ENCODE measurements at regions not wholly inside any gene's neighbourhood (a gene's known extent, or its start where the extent isn't known, plus 50 kb on each side); places are given as distances from the start of the nearest gene placed in this dataset.

DNA sequence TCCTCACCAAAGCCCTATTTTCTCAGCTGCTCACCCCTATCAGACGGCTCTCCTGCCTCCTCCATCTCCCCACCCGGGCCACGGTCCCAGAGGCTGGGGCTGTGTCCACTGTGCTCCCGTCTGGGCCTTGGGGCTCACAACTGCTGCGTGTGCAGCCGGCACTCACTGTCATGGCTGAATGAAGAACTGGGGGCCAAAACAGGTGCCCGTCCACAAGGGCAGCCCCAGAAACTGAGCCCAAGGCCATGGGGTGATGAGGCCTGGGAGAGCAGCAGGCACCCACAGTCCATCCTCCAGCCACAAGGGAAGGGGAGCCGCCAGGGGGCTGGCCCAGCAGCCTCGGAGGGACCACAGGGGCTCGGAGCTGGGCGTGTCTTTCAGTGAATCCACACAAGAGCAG is 159.5 kb downstream of the DLL1 start:
- no peak for DNase-seq

- no peak for DNase-seq
Observed at GRCh38 chr6:170130771-170131241, 160.1 kb downstream of the DLL1 start.

GRCh38 chr6:170130201-170130621 is 160.7 kb downstream of the DLL1 start:
- DNase-seq, result no peak

- no peak for DNase-seq
Observed at GRCh38 chr6:170129691-170130171, 161.1 kb downstream of the DLL1 start.

DNA sequence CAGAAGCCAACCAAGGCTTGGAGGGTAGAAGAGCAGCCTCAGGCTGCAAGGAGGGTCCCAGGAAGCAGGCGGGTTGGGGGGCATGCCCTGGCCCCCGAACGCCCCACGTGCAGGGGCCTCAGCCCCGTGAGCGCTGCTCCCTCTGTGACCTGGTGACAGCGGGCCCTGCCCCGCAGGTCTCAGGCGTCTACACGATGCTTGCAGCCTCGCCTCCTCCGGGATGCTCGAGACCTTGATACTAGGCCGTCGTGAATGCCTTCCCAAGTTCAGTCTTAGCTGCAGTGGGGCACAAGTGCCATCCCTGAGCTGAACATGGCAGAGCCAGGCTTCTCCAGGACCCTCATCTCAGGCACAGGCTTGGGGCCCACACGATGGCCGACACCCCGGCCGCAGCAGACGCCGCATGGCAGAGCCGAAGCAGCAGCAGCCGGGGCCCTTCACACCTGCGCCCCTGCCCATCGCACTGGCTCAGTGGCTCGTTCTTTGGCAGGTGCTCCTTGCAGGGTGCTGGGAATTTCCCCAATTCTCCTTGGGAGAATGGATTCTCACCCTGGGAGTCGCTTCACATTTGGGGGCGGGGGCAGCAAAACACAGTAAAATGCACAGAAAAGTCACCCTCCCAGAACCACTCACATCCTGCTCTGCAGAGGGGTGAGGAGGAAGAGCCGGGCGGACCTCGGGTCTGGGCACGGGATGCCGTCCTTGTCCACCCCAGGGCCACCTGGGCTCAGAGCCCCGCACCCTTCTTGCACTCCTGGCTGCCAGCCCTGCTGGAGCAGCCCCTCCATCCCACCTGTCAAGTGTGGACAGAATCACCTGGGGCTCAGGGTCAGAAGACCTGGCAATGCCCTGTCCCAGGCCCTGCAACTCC is 161.8 kb downstream of the DLL1 start:
- no peak for DNase-seq

DNA sequence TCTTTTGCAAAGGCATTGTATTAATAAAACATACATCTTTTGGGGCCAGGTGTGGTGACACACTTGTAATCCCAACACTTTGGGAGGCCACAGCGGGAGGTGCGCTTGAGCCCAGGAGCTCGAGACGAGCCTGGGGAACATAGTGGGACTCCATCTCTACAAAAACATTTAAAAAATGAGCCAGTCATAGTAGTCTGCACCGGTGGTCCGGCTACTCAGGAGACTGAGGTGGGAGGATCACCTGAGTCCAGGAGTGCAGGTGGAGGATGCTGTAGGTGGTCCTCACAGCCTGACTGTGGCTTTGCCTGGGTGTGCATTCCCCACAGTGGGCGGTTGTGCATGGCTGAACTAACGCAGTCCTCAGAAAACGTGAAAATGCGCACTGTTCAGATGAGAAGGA is 162.5 kb downstream of the DLL1 start:
- DNase-seq, result no peak

GRCh38 chr6:170127151-170127550 is 163.7 kb downstream of the DLL1 start:
- no peak for DNase-seq

GRCh38 chr6:170125456-170126300 is 165.2 kb downstream of the DLL1 start:
- no peak for DNase-seq

DNA sequence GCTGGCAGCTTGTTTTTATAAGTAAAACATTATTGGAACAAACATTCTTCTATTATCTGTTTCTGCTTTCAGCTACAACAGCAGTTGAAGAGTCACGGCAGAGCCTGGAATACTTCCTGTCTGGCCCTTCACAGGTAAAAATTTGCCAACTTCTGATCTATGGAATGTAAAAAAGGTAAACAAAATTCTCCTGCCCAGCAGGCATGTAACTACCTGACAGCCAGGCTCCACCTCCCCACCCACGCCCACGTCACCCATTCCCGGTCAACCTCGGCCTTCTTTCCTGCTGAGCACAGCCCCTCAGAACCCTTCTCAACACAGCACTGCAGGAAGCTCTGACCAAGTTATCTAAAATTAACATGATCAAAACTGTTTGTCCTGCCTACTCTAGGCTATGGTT is 166.0 kb downstream of the DLL1 start:
- DNase-seq, result no peak

DNA sequence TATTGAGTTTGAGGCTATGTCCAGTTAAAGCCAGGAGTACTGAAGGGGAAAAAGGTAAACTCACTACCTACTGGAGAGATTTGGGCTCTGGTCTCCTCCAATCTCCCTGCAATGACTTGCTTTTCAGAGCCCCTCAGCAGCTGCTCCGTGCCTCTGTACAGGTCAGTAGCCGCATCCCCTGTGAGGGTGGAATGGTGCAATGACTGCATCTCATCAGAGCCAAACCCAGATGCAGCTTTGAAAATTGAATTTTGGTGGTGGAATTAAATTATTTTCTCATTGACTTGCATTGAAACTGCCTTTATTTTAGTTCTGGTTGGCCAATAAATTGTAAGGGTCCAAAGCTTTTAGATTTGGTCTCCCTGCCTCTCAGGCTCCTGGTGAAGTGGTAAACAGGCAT is 166.7 kb downstream of the DLL1 start:
- no peak for DNase-seq

DNA sequence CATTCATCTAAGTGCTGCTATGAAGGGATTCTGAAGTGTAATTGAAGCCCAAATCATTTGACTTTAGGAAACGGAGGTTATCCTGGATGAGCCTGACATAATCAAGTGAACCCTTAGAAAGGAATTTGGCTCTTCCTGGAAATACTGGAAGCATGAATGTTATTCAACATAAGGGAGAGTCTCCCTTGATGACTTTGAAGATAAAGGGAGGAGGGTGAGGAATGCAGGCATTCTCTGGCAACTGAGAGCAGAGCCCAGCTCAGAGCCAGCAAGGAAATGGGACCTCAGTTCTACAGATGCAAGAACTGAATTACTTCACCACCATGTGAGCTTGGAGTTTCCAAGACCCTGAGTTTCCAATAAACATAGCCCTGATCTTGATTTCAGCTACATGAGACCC is 168.2 kb downstream of the DLL1 start:
- peak; percentile 52 for DNase-seq

GRCh38 chr6:170117111-170117972 is 173.5 kb downstream of the DLL1 start:
- DNase-seq, result no peak

- no peak for DNase-seq
Observed at GRCh38 chr6:170116636-170117035, 174.2 kb downstream of the DLL1 start.

DNA sequence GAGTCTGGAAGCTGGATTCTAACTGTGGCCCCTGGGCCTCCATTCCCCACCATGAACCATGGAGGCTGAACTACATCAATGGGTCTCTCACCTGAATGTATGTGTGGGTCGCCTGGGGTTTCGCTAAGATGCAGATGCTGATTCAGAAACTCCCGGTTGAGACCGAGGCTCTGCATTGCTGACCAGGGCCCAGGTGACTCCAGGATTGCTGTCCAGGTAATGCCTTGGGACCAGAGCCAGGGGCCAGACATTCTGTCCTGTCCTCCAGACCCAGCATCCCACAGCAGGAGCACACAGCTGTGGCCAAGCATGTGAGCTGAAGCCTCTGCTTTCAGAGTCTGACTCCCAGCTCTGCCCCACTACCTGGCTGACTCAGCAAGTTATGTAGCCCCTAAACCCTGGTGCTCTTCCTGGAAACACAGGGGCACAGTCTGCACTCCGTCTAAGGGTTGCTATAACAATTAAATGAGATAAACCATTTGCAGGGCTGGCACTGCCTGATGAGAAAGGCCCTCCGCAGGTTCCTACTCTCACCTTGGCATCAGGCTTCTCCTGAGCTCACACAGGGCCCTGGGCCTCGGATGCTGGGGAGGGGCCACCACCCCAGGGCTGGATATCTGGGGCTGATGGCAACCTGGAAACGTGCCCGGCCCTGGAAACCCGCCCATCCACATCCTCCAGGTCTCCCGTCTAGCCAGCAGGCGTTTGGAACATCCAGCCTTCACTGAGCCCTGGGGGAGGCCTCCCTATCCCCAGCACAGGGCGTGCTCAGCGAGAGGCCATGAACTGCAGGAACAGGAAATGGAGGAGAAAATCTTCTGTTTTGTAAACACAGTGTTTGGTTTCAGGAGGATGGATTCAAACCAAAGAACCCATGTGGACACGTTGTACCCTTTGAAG is 175.7 kb downstream of the DLL1 start:
- no peak for DNase-seq

GRCh38 chr6:170114187-170114945 is 176.5 kb downstream of the DLL1 start:
- DNase-seq, result no peak

DNA sequence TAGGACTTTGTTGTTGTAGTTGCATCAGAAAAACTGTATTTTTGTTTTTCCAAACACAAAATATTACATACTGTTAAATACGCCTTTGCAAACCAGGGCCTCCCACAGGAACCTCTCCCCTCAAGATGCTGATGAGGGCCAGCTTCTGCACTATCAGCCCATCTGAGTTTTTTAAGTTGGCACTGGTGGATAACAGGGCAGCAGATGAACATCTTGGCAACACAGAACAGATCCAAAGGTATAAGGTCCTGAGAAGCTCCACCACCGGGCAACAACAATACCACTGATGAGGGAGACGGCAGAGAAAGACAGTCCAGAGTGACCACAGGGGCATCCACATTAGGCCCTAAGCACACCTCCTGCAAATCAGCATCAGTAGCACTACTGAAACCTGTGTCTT is 177.7 kb downstream of the DLL1 start:
- no peak for DNase-seq

- DNase-seq, result no peak
Observed at GRCh38 chr6:170112583-170112860, 178.4 kb downstream of the DLL1 start.

GRCh38 chr6:170111816-170112582 is 178.9 kb downstream of the DLL1 start:
- DNase-seq, result no peak

DNA sequence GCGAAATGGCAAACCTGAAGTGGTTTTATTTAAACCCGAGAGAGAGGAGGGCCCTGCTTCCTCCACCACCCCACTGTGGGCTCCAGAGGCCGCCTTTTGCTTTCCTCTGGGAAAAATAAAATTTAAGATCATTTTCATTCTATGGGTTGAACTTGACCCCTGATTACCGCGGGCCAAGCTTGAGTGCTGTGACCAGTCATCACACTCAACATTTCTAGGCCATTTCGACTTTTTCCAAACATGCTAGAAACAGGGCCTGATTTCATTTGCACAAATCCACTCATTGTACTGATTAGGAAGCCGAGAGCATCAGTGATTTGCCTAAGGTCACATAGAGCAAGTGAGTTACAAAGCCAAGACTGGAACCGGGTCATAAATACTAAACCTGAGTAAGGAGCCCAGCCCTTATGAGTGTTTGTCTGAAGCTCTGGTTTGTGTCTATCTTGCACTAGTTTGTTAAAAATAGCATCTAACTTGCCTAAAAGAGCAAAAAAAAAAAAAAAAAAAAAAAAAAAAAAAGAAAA is 179.7 kb downstream of the DLL1 start:
- no peak for DNase-seq
